HFFc6 (cell line): ENCODE measurements at regions not wholly inside any gene's neighbourhood (a gene's known extent, or its start where the extent isn't known, plus 50 kb on each side); places are given as distances from the start of the nearest gene placed in this dataset.
"Not testable (repeated sequence)": the region's sequence is repeated elsewhere in the genome, so short reads cannot be mapped to it uniquely, and the experiment has no call there.

Experiments
- DNase-seq: peaks from one replicate; pipeline ENCODE4 v3.0.0-alpha.2; 2018
- H3K27ac Mint-ChIP-seq: 2 replicates; pipeline ENCODE4 v1.8.0; 2020; ENCODE audit warnings: mild to moderate bottlenecking, mixed read lengths
- H3K27me3 Mint-ChIP-seq: 2 replicates; pipeline ENCODE4 v1.8.0; 2021; ENCODE audit warnings: mild to moderate bottlenecking, moderate library complexity, mixed read lengths; ENCODE audit not compliant: insufficient read depth
- H3K36me3 Mint-ChIP-seq: 2 replicates; pipeline ENCODE4 v1.8.0; 2021; ENCODE audit warnings: low read depth, mixed read lengths
- H3K4me1 Mint-ChIP-seq: 2 replicates; pipeline ENCODE4 v1.8.0; 2020; ENCODE audit warnings: low read depth, mixed read lengths
- H3K4me3 Mint-ChIP-seq: 2 replicates; pipeline ENCODE4 v1.8.0; 2020; ENCODE audit warnings: mild to moderate bottlenecking, moderate library complexity, mixed read lengths
- H3K9me3 Mint-ChIP-seq: 2 replicates; pipeline ENCODE4 v1.8.0; 2020; ENCODE audit warnings: mild to moderate bottlenecking, mixed read lengths
- TF ChIP-seq, protein P1 (sequence below): fragments of 200-600 bp; sonication (generic); IDR thresholded peaks from 2 replicates; pipeline ENCODE4 v1.5.0; 2021; ENCODE audit warnings: antibody characterized with exemption, mild to moderate bottlenecking

DNA sequence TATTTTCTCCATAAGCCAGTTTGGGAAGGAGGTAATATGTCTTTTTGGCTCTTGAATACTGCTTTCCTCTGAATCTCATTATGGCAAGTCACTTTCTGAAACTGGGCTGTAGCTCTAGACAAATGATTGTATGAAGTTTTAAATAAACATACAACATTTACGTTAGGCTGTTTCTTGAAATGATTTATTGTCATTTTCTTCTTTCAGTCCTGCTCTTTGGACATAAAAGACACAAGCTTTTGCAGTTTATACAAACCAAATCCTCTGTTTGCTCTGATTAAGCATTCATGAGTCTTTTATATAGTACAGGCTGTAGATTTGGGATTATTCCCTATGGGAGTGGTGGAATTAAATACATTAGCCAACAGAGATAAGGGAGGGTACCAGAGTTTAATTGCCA is 139.7 kb downstream of the CEP120 start:
- TF ChIP-seq, protein P1, sequence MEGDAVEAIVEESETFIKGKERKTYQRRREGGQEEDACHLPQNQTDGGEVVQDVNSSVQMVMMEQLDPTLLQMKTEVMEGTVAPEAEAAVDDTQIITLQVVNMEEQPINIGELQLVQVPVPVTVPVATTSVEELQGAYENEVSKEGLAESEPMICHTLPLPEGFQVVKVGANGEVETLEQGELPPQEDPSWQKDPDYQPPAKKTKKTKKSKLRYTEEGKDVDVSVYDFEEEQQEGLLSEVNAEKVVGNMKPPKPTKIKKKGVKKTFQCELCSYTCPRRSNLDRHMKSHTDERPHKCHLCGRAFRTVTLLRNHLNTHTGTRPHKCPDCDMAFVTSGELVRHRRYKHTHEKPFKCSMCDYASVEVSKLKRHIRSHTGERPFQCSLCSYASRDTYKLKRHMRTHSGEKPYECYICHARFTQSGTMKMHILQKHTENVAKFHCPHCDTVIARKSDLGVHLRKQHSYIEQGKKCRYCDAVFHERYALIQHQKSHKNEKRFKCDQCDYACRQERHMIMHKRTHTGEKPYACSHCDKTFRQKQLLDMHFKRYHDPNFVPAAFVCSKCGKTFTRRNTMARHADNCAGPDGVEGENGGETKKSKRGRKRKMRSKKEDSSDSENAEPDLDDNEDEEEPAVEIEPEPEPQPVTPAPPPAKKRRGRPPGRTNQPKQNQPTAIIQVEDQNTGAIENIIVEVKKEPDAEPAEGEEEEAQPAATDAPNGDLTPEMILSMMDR, result no peak
- Mint-ChIP-seq H3K9me3 (no peaks in the 10 kb centered on the region), H3K4me1 (peaks cover 11% of the 10 kb centered on the region), H3K4me3 (no peak overlapping the region), H3K27ac (no peak overlapping the region), H3K36me3 (no peaks in the 10 kb centered on the region), H3K27me3 (peaks cover 8% of the 10 kb centered on the region)
- no peak for DNase-seq

DNA sequence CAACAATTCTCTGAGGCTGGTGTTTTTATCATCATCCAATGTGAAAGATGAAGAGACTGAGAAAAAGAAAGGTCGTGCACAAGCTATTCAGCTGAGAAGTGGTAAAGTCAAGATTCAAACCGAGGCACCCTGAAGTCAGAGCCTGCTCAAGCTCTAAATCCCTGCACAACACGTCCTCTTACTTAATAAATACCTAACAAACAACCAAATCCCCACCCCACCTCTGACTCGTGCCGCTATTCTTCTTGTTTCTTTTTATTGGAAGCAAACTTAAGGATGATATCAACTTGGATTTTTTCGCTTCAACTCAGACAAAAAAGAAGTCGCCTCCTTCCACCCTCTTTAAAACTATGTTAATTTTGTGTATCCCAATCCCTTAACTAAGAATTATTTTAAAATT is 140.2 kb downstream of the CEP120 start:
- Mint-ChIP-seq H3K27ac (no peak overlapping the region), H3K36me3 (no peaks in the 10 kb centered on the region), H3K4me1 (peaks cover 11% of the 10 kb centered on the region), H3K9me3 (no peaks in the 10 kb centered on the region), H3K4me3 (no peak overlapping the region), H3K27me3 (peaks cover 12% of the 10 kb centered on the region)
- DNase-seq, result no peak
- TF ChIP-seq, protein P1, result no peak

DNA sequence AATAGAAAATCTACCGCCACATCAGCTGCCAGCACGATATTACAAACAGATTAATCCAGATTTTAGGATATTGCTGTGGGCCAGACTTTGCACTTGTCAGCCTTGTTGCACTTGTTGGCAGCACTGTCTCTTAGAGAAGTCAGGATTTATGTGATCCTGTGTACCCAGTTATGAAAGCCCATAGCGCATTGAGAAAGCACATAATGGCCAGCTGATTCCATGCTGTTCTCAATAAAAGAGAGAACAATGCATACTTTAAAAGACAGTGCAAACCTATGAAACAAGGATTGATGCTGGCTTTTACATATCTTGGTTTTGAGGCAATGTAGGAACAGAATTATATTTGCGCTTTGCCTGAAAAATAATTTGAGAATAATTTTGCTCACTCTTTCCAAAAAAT is 140.8 kb downstream of the CEP120 start:
- H3K9me3 Mint-ChIP-seq, result no peaks in the 10 kb centered on the region
- H3K4me3 Mint-ChIP-seq, result no peak overlapping the region
- no peak for DNase-seq
- H3K36me3 Mint-ChIP-seq, result no peaks in the 10 kb centered on the region
- peaks cover 12% of the 10 kb centered on the region for H3K27me3 Mint-ChIP-seq
- TF ChIP-seq, protein P1, result no peak
- no peak overlapping the region for H3K27ac Mint-ChIP-seq
- peaks cover 11% of the 10 kb centered on the region for H3K4me1 Mint-ChIP-seq

DNA sequence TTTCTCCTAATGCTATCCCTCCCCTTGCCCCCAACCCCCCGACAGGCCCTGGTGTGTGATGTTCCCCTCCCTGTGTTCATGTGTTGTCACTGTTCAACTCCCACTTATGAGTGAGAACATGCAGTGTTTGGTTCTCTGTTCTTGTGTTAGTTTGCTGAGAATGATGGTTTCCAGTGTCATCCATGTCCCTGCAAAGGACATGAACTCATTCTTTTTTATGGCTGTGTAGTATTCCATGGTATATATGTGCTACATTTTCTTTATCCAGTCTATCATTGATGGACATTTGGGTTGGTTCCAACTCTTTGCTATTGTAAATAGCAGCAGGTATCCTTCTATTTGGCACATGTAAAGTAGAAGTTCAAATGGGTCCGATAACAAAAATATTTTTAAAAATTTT is 142.3 kb downstream of the CEP120 start:
- not testable (repeated sequence) for H3K9me3 Mint-ChIP-seq, H3K4me1 Mint-ChIP-seq, DNase-seq, H3K27ac Mint-ChIP-seq, H3K4me3 Mint-ChIP-seq, H3K36me3 Mint-ChIP-seq
- H3K27me3 Mint-ChIP-seq, result peaks cover 12% of the 10 kb centered on the region

DNA sequence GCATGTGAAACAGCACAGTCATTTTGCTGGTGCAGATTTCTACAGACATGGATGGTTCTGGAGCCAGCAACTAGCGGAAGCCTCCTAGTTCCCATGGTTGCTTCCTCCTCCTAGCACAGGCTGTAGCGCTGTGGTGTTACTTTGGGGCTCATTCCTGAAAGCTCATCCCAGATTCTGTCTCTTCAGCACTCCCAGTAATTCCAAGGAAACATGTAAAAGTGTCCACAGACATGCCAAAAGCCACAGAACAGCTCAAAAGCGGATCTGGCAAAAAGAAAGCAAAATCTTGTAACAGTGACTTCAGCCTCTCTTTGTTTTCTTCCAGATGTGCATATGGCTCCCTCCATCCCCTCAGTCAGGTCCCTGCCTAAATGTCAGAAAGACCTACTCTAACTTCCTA is 144.1 kb downstream of the CEP120 start:
- Mint-ChIP-seq H3K4me1 (no peaks in the 10 kb centered on the region), H3K27me3 (peaks cover 8% of the 10 kb centered on the region; the same call in 1 of the 2 replicates), H3K36me3 (no peaks in the 10 kb centered on the region), H3K4me3 (no peak overlapping the region; the same call in 1 of the 2 replicates), H3K27ac (no peak overlapping the region), H3K9me3 (no peaks in the 10 kb centered on the region)
- TF ChIP-seq, protein P1, result no peak
- no peak for DNase-seq

DNA sequence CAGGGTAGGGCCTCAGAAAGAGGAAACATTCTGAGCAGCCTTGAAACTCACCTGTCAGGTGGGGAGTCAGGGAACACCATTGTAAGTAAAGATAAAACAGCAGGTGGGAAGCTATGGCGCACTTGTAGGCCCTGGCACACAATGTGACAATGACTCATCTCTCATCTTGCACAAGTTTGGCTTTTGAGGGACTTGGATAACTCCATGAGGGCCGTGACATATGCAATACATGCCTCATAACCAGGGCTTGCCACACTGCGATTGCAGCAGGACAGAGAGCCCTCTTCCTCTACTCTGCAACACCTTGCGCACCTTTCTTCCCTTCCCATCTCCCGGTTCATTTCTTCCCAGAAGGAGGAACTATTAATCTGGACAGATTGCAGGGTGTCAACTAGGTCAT is 144.9 kb downstream of the CEP120 start:
- Mint-ChIP-seq H3K27me3 (peaks cover 7% of the 10 kb centered on the region; the same call in 1 of the 2 replicates), H3K27ac (no peak overlapping the region), H3K36me3 (no peaks in the 10 kb centered on the region), H3K4me3 (no peak overlapping the region), H3K9me3 (no peaks in the 10 kb centered on the region), H3K4me1 (no peaks in the 10 kb centered on the region)
- no peak for DNase-seq
- TF ChIP-seq, protein P1, result no peak
